ENCODE measurements at regions not wholly inside any gene's neighbourhood (a gene's known extent, or its start where the extent isn't known, plus 50 kb on each side); places are given as distances from the start of the nearest gene placed in this dataset.
A peak's percentile ranks its signal among the peaks of the same experiment; 100 is the strongest.

DNA sequence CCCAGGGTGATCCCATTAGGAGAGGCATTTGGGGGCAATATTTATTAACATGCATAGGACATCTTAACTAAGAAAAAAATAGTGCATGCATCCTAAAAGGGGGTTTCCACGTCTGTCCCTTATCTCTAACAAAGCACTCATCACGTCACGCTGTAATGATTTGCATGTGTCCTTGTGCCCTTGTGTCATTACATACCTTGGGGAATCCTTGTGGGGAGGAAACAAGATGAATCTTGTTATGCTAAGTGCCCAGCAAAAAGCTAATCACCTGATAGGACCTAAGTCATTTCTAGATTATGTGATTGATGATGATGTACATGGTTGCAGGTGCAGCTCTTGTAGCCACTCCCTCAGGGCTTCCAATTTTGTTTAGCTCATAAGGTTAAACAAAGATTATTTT, 250.9 kb downstream of the FBXO15 start:
- no peaks in the 10 kb centered on the region for H3K27me3 ChIP-seq (ENCODE audit: low read depth)
- H3K9me3 ChIP-seq, result no peaks in the 10 kb centered on the region
- TF ChIP-seq, protein P1, sequence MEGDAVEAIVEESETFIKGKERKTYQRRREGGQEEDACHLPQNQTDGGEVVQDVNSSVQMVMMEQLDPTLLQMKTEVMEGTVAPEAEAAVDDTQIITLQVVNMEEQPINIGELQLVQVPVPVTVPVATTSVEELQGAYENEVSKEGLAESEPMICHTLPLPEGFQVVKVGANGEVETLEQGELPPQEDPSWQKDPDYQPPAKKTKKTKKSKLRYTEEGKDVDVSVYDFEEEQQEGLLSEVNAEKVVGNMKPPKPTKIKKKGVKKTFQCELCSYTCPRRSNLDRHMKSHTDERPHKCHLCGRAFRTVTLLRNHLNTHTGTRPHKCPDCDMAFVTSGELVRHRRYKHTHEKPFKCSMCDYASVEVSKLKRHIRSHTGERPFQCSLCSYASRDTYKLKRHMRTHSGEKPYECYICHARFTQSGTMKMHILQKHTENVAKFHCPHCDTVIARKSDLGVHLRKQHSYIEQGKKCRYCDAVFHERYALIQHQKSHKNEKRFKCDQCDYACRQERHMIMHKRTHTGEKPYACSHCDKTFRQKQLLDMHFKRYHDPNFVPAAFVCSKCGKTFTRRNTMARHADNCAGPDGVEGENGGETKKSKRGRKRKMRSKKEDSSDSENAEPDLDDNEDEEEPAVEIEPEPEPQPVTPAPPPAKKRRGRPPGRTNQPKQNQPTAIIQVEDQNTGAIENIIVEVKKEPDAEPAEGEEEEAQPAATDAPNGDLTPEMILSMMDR (IDR thresholded peaks at IDR 0.05), result no peak
- H3K4me1 ChIP-seq, result no peaks in the 10 kb centered on the region
- intact Hi-C loops (cut with DNase I), result no loop called here
- ATAC-seq, result no peak
- no peak overlapping the region for H3K27ac ChIP-seq
- DNase-seq, result no peak
- H3K4me3 ChIP-seq, result no peak overlapping the region
- H3K36me3 ChIP-seq, result no peaks in the 10 kb centered on the region

DNA sequence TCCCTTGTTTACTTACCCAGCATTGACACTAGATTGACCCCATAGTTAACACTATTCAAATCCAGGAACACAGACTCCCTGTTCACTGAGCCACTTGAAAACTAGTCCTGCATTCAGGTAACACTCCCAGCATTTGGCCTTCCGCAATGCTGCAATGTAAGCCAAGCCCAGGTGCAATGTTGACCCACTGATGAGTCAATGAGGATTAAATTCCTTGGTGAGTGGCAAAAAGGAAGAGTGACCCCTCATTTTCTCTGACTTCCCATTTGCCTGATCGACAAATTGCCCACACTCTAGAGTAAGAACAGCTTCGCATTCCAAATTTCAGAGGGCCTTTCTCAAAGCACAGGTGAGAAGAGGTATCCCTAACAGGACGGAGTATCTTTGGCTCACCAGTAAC, 251.9 kb downstream of the FBXO15 start:
- Histone ChIP-seq H3K27me3 (ENCODE audit: low read depth) (no peaks in the 10 kb centered on the region), H3K9me3 (no peaks in the 10 kb centered on the region), H3K4me1 (no peaks in the 10 kb centered on the region), H3K27ac (no peak overlapping the region), H3K36me3 (no peaks in the 10 kb centered on the region), H3K4me3 (no peak overlapping the region)
- intact Hi-C loops (cut with DNase I), result no loop called here
- ATAC-seq (peak; percentile 70 to 76), DNase-seq (no peak)
- TF ChIP-seq, protein P1 (IDR thresholded peaks at IDR 0.05), result no peak

DNA sequence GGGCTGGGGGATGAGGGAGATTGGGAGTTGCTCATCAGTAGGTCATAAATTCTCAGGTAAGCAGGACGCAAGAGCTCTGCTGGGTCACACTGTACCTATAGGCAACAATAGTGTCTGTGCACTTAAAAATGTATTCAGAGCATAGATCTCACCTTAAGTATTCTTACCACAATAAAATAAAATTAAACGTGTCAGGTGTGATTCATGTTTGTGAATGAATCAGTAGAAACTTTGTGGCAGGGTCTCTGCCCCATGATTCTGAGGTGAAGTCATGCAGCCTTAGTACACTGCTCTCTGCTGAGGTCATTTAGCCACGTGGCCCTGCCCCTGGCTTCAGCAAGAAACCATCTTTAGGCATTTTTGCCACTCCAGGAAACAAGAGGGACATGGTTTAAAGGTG, 253.8 kb downstream of the FBXO15 start:
- no peak for DNase-seq
- H3K27ac ChIP-seq, result no peak overlapping the region
- no peaks in the 10 kb centered on the region for H3K27me3 ChIP-seq (ENCODE audit: low read depth)
- intact Hi-C loops (cut with DNase I), result no loop called here
- no peak overlapping the region for H3K4me3 ChIP-seq
- TF ChIP-seq, protein P1 (IDR thresholded peaks at IDR 0.05), result no peak
- no peak for ATAC-seq
- no peaks in the 10 kb centered on the region for H3K4me1 ChIP-seq
- H3K9me3 ChIP-seq, result no peaks in the 10 kb centered on the region
- H3K36me3 ChIP-seq, result no peaks in the 10 kb centered on the region

DNA sequence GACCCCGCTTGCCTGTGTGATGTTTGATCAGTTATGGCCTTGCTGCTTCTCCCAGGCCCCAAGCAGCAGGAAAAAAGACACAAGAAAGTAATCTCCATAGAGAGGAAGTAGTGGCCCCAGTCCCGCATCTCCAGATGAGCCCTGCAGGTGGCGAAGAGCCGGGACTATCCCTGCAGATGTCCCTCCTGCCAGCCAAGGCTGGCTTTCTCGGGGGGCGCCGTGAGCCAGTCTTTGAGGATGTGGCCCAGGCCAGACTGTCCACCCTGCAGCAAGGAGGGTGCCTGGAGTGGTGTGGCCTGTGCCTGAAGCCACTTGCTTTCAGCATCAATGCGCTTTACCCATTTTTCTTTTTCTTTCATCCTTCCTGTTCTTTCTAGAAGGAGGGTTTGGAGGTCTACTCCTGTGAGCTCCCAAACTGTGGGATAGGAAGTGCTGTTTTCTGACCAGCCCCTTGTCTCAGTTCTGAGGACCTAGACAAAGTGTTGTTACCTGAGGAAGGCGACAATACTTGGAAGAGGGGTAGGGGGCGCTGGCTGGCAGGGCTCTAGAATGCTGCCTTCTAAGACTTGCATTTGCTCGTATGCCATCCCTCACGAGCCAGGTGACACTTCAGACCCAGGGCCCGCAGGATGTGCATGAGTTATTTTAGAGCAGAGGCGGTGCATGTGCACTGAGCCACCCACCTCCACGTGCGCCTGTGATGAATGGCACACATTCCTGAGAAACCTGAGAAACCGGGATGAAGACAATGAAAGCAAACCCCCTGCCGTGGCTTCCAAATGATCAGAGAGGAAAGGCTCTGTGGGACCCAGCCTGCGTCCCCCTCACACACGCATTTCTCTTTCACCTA, 255.8 kb downstream of the FBXO15 start:
- no peaks in the 10 kb centered on the region for H3K36me3 ChIP-seq
- no peak for ATAC-seq
- intact Hi-C loops (cut with DNase I), result no loop called here
- H3K4me1 ChIP-seq, result no peaks in the 10 kb centered on the region
- TF ChIP-seq, protein P1 (IDR thresholded peaks at IDR 0.05), result no peak
- H3K9me3 ChIP-seq, result no peaks in the 10 kb centered on the region
- DNase-seq, result no peak
- H3K27ac ChIP-seq, result no peak overlapping the region
- H3K4me3 ChIP-seq, result no peak overlapping the region
- H3K27me3 ChIP-seq (ENCODE audit: low read depth), result no peaks in the 10 kb centered on the region

DNA sequence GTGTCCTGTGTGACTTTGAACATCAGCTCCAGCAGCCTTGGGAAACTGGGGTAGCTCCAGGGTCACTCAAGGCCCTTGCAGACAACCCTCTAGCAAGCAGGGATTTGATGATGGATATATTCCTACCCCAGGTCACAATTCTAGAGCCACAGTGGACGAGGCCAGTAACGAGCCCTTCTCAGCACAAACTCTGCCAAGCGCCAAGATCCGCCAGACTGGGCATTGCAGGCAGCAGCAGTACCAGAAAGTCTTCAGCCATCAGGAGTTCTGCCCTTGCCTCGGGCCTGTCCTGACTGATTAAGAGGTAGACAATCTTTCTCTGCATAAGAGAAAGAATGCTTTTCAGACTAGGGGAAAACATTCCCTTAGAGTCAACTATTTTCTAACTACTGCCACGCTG, 259.1 kb downstream of the FBXO15 start:
- intact Hi-C loops (cut with DNase I), result no loop called here
- DNase-seq (no peak), ATAC-seq (no peak)
- no peak overlapping the region for H3K4me3 ChIP-seq
- no peaks in the 10 kb centered on the region for H3K4me1 ChIP-seq
- H3K9me3 ChIP-seq, result no peaks in the 10 kb centered on the region
- no peaks in the 10 kb centered on the region for H3K27me3 ChIP-seq (ENCODE audit: low read depth)
- H3K27ac ChIP-seq, result no peak overlapping the region
- no peaks in the 10 kb centered on the region for H3K36me3 ChIP-seq
- TF ChIP-seq, protein P1 (IDR thresholded peaks at IDR 0.05), result no peak
